ENCODE measurements at regions not wholly inside any gene's neighbourhood (a gene's known extent, or its start where the extent isn't known, plus 50 kb on each side); places are given as distances from the start of the nearest gene placed in this dataset.

GRCh38 chr6:41425511-41425910 lies 90.1 kb downstream of the NCR2 start:
- no peak for TF ChIP-seq CTCF (IDR thresholded peaks at IDR 0.05; ENCODE audit: insufficient read depth, low read length, poor library complexity, severe bottlenecking)
- no peak for TF ChIP-seq EZH2phosphoT487 (conservative IDR thresholded peaks at IDR 0.05; ENCODE audit: low read length)
